AG10803 (cell line): ENCODE measurements at regions not wholly inside any gene's neighbourhood (a gene's known extent, or its start where the extent isn't known, plus 50 kb on each side); places are given as distances from the start of the nearest gene placed in this dataset.

Experiments used
- DNase-seq: peaks from one replicate; pipeline ENCODE4 v3.0.0; 2010; ENCODE audit warnings: low read depth
- H3K4me3 ChIP-seq: 2 replicates; pipeline ENCODE4 v1.5.1; 2011; ENCODE audit warnings: mild to moderate bottlenecking, low read length, control low read depth
- TF ChIP-seq, protein P1 (sequence below): conservative IDR thresholded peaks from 2 replicates; pipeline ENCODE4 v1.5.1; 2011; ENCODE audit warnings: mild to moderate bottlenecking, low read length, control low read depth, inconsistent platforms

DNA sequence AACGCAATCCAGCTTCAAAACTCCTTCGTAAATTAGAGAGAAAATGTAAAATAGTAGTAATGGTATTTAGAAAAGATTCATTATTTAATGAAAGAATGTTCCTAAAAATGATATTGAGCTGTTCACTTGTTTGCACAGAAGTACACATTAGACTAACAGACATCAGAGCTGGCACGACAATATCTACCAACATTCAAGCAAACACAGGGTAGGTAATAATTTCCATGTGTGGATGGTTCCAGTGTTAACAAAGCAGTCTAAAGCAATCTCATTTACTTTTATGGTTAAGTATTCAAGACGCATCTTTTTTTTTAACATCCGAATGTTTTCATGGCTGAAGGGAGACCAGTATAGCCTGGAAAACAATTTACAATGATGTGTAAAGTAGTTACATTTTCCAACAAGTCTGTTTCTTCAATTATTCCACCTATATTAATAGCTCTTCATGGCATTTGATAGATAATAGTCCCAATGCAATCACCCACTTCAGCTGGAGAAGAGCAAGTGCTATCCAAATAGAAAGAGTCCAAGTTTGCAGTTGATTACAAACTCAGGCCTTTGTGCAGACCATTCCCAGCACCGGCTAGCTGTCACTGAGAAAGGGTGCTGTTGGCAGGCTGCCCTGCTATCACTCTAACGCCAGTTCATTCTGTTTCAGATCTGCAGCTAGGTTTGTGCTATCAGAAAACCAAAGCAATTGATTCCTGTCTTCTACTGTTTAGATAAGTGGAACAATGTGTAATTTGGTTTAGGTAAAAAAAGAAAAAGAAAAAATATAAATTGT lies 458.8 kb downstream of the DTWD2 start:
- DNase-seq: peak; percentile 9
- TF ChIP-seq, protein P1, sequence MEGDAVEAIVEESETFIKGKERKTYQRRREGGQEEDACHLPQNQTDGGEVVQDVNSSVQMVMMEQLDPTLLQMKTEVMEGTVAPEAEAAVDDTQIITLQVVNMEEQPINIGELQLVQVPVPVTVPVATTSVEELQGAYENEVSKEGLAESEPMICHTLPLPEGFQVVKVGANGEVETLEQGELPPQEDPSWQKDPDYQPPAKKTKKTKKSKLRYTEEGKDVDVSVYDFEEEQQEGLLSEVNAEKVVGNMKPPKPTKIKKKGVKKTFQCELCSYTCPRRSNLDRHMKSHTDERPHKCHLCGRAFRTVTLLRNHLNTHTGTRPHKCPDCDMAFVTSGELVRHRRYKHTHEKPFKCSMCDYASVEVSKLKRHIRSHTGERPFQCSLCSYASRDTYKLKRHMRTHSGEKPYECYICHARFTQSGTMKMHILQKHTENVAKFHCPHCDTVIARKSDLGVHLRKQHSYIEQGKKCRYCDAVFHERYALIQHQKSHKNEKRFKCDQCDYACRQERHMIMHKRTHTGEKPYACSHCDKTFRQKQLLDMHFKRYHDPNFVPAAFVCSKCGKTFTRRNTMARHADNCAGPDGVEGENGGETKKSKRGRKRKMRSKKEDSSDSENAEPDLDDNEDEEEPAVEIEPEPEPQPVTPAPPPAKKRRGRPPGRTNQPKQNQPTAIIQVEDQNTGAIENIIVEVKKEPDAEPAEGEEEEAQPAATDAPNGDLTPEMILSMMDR: no peak
- no peak overlapping the region for H3K4me3 ChIP-seq

DNA sequence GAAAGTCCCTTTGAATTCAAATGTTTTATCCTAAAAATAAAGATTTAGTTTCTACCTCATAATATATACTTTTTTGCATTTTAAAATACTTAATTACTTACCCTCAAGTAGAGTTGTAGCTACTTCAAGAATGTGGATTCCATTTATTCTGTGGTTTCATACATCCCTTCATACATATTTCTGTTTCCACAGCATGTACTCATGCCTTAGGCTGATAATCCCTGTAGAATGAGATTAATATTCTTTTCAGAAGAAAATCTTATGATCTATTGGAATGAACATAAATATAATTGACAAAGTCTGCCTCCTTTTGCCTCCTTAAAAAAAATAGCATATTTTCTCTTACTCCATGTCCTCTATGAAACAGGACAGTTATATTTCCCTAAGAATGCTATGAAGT lies 465.7 kb downstream of the DTWD2 start:
- TF ChIP-seq, protein P1: no peak

DNA sequence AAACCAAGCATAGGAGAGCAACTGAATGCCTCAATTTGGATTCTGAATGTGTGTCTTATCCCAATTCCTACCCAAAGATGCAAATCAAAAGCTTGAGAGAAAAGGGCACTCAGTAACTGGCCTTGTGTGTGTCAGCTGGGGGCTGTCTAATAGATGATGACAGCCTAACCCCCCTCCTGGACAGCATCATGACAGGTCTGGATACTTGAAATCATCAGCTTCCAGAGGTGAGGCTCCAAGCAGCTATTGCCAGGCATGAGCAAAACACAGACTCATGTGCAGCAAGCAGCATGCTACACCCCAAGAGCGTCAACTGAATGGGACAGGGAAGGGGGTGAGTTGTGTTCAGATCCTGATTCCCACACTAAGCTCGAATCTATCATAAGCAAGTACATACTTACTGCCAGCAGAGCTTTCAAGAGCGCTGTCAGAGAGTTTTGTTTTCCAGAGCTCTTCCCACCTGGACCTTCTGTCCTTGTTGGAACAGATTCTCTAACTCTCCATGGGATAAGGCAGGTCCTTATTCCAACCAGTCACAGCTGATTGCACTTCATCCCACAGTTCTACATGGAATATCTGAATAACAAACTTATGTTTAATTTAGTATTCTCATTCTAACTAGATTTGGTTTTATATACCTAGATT lies 467.5 kb downstream of the DTWD2 start:
- TF ChIP-seq, protein P1: no peak
- no peak overlapping the region for H3K4me3 ChIP-seq
- DNase-seq: no peak

More for the DNA sequence above, 465.7 kb downstream of the DTWD2 start:
- peak; percentile 5 for DNase-seq
- no peak overlapping the region for H3K4me3 ChIP-seq

DNA sequence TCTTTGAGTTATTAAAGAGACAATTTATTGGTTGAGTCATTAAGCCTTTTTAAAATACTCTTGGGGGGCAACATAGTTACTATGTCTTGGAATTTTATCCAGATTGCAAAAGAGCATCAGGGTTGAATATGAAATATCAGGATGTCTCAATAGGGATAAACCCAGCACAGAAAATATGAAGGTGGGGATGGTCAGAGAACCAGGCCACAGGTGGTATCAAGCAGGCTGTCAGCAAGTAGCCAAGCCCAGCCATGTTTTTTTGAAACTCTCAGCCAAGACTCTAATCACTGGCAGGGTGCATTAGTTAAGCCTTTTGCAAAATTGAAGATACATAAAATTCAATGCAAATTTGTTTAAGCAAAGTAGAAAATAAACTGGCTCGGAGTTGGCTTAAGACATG lies 468.9 kb downstream of the DTWD2 start:
- TF ChIP-seq, protein P1: no peak
- H3K4me3 ChIP-seq: no peak overlapping the region
- no peak for DNase-seq

DNA sequence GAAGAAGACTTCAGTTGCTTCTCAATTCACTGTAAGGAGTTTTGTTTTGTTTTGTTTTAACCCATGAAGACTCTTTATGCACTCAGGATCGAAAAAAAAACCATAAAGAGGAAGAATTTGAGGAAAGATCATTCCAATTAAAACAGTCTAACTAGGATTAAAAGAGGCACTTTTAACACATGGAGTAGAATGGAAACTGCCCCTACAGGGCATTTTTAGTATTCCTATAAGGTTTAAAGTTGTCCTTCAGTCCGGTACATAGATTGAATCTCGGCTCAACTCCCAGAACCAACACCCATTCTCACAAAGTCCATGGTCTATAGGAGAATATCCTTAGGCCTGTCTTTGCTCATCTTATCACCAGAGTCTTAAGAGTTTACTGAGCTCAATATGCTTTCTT lies 469.6 kb downstream of the DTWD2 start:
- DNase-seq: no peak
- TF ChIP-seq, protein P1: no peak
- no peak overlapping the region for H3K4me3 ChIP-seq

DNA sequence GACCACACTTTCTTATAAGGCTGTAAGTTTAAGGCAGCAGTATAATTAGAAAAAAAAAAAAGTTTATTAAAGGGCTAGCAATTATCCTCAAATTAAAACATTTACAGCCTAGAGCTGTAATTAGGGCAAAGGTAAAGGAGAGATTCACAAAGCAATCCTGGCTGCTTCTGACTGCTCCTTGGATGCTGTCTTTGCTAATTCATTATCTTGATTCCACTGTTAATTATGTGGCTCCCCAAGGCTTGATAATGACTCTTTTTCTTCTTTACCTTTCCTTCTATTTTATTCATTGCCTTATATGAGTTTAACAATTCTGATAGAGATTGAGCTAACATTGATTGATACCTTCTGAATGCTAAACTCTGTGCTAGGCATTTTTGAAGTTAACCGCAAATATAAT lies 476.5 kb downstream of the DTWD2 start:
- DNase-seq: no peak
- TF ChIP-seq, protein P1: no peak
- H3K4me3 ChIP-seq: no peak overlapping the region
